Posterior cingulate gyrus (tissue), 11 donors: ENCODE measurements at regions not wholly inside any gene's neighbourhood (a gene's known extent, or its start where the extent isn't known, plus 50 kb on each side); places are given as distances from the start of the nearest gene placed in this dataset.

Experiments
- DNase-seq, 10 donors: peaks; one replicate each; pipeline versions ENCODE4 v3.0.0 to v3.0.0-alpha.2; 2020 to 2021; ENCODE audit warnings: mixed read lengths in 3 of 10
- intact Hi-C: fragments of 100-400 bp; cut with DNase I; formaldehyde crosslinking; loops from one replicate; pipeline ENCODE4 v1.15.1; 2023

GRCh38 chr9:106717686-106718085 is 145.3 kb upstream of the ZNF462 start:
- DNase-seq = no peak
- intact Hi-C loops = no loop called here

- intact Hi-C loops = no loop called here
These were observed 144.0 kb upstream of the ZNF462 start for GRCh38 chr9:106718936-106719335.

GRCh38 chr9:106722051-106722753 is 140.8 kb upstream of the ZNF462 start:
- no peak for DNase-seq
- intact Hi-C loops = no loop called here

More at GRCh38 chr9:106718936-106719335, 144.0 kb upstream of the ZNF462 start:
- no peak for DNase-seq

- no peak for DNase-seq
- intact Hi-C loops = no loop called here
These were observed 139.0 kb upstream of the ZNF462 start for GRCh38 chr9:106723926-106724325.

DNA sequence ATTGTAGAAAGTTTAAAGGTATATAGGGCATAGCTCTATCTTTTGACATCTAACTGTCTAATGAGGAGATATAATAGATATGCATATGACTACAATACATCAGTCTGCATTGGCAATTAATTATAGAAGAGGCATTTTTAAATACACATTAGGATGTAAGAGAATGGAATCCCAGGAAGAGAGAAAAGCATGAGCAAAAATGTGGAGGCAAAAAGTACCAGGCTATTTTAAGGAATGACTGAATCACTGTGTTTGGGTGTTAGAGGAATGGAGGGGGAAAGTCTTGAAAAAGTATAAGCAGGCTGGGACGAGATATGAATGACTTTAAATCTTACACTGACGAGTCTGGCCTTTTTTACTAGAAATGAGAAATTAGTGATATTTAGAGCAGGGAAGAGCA is 138.4 kb upstream of the ZNF462 start:
- DNase-seq = no peak
- intact Hi-C loops = no loop called here

- intact Hi-C loops = no loop called here
- DNase-seq = no peak
These were observed 136.7 kb upstream of the ZNF462 start for GRCh38 chr9:106726070-106726815.

DNA sequence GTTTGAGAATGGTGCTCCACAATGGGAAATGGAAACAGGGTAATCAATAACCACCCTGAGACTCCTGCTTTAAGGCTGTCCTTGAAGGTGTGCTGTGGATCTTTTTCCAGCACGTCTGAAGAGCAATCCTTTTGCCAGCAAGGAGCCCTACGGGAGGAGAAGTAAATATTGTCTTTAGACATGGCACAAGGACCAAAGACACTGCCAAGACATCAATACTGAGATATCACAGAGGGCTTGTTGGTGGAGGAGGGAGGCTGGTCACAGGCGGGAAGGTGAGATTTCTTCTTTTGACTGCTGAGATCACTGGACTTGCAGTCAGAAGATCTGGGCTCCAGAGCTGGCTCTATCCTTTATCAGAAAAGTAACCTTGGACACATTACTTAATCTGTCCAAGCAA is 135.0 kb upstream of the ZNF462 start:
- DNase-seq = no peak
- intact Hi-C loops = no loop called here

GRCh38 chr9:106728860-106729259 is 134.1 kb upstream of the ZNF462 start:
- intact Hi-C loops = no loop called here
- DNase-seq = no peak

DNA sequence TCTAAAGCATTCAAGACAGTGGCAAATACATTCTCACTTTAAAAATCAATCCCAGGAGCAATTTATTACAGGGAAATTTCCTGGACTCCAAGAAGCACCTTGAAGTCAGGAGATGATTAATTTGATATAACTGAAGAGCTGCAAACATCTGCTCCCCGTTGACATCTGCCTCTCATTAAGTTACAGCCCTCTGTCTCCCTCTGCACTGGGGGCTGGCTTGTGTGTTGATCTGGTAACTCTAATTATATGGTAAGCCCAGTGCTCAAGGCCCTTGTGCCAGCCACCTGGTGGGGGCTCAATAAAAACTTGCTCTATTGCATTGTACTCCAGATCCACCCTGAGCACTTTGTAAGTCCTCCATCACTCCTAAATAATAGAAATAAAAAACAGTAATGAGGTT is 131.1 kb upstream of the ZNF462 start:
- intact Hi-C loops = no loop called here
- DNase-seq = peak in 1 of 10 donors; percentile 48

GRCh38 chr9:106733828-106734380 is 129.1 kb upstream of the ZNF462 start:
- intact Hi-C loops = no loop called here
- DNase-seq = no peak

GRCh38 chr9:106737516-106737915 is 125.5 kb upstream of the ZNF462 start:
- DNase-seq = no peak
- intact Hi-C loops = no loop called here

DNA sequence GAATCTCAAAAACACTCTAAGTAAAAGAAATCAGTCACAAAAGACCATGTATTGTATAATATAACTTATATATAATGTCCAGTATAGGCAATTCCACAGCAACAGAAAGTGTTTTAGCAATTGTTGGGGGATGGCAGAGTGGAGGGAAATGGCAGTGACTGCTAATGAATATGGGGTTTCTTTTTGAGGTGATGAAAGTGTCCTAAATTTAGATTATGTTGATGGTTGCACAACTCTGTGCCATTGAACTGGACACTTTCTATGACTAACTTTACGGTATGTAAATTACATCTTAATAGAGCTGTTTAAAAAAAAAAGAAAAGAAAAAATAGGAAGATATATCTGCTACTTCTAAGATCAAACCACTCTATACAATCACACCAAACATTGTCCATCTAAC is 124.9 kb upstream of the ZNF462 start:
- intact Hi-C loops = no loop called here
- no peak for DNase-seq

GRCh38 chr9:106745457-106745856 is 117.5 kb upstream of the ZNF462 start:
- intact Hi-C loops = no loop called here

GRCh38 chr9:106745876-106746275 is 117.1 kb upstream of the ZNF462 start:
- DNase-seq = no peak
- intact Hi-C loops = no loop called here

More at GRCh38 chr9:106745457-106745856, 117.5 kb upstream of the ZNF462 start:
- DNase-seq = no peak

- no peak for DNase-seq
- intact Hi-C loops = no loop called here
These were observed 111.3 kb upstream of the ZNF462 start for GRCh38 chr9:106751681-106752080.

- no peak for DNase-seq
- intact Hi-C loops = no loop called here
These were observed 110.4 kb upstream of the ZNF462 start for GRCh38 chr9:106752581-106752980.

DNA sequence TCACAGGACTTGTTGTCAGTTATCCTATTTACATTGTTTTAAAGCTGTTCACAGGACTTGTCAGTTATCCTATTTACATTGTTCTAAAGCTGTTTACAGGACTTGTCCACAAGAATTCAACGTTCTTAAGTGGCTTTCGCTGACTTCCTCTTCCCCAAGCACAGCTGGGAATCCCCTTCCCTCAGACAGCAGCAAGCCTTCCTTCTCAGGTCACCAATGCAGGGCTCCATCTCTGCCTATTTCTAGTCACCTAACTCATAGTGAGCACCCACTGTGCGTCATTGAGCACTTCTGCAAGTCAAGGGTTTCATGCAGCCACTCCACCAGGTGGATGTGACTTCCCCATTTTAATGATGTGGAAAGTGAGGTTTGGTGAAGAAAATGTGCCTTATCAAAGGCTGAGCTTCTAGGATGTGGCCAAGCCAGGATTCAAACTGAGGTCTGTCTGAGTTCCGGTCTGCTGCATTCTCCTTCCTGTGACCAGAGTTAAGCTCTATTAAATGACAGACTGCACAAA is 109.8 kb upstream of the ZNF462 start:
- intact Hi-C loops = no loop called here
- DNase-seq = no peak

- no peak for DNase-seq
- intact Hi-C loops = no loop called here
These were observed 107.2 kb upstream of the ZNF462 start for GRCh38 chr9:106755736-106756135.

GRCh38 chr9:106757514-106757913 is 105.5 kb upstream of the ZNF462 start:
- no peak for DNase-seq
- intact Hi-C loops = no loop called here

- intact Hi-C loops = no loop called here
These were observed 104.1 kb upstream of the ZNF462 start for GRCh38 chr9:106758911-106759310.

GRCh38 chr9:106761493-106761892 is 101.5 kb upstream of the ZNF462 start:
- intact Hi-C loops = no loop called here
- DNase-seq = no peak

More at GRCh38 chr9:106758911-106759310, 104.1 kb upstream of the ZNF462 start:
- DNase-seq = no peak

- intact Hi-C loops = no loop called here
- no peak for DNase-seq
These were observed 96.3 kb upstream of the ZNF462 start for GRCh38 chr9:106766616-106767015.
